ENCODE measurements at regions not wholly inside any gene's neighbourhood (a gene's known extent, or its start where the extent isn't known, plus 50 kb on each side); places are given as distances from the start of the nearest gene placed in this dataset.

- Mint-ChIP-seq H3K27ac (no peak overlapping the region), H3K9me3 (no peaks in the 10 kb centered on the region), H3K36me3 (ENCODE audit: insufficient read depth in 1 of 3, low read depth in 3 of 3) (no peaks in the 10 kb centered on the region), H3K4me3 (no peak overlapping the region), H3K27me3 (ENCODE audit: low read depth) (no peaks in the 10 kb centered on the region), H3K4me1 (peaks cover 5 to 11% of the 10 kb centered on the region in 2 experiments)
- Histone ChIP-seq H3K4me1 (ENCODE audit: insufficient read depth, low read length) (no peaks in the 10 kb centered on the region; the same call in 1 of the 2 replicates), H4K5ac (ENCODE audit: insufficient read length, low read depth, low read length) (no peak overlapping the region), H3K9ac (ENCODE audit: extremely low read depth, insufficient read length, low read length) (no peak overlapping the region), H2BK15ac (ENCODE audit: low read depth, low read length) (no peak overlapping the region), H2BK120ac (ENCODE audit: low read depth, low read length, poor library complexity, severe bottlenecking) (no peak overlapping the region), H3K14ac (ENCODE audit: insufficient read depth, low read length) (no peak overlapping the region), H2AK5ac (ENCODE audit: insufficient read length, low read length) (no peak overlapping the region), H3K79me2 (ENCODE audit: insufficient read depth, low read length) (no peaks in the 10 kb centered on the region), H3K23ac (ENCODE audit: insufficient read length, low read depth, low read length) (no peak overlapping the region), H4K20me1 (ENCODE audit: control insufficient read depth, insufficient read depth, insufficient read length) (no peaks in the 10 kb centered on the region), H4K91ac (ENCODE audit: insufficient read length, low read depth, low read length) (no peak overlapping the region), H2BK12ac (ENCODE audit: insufficient read length, low read depth, low read length) (no peak overlapping the region), H3K56ac (ENCODE audit: insufficient read length, low read depth, low read length) (no peak overlapping the region), H3K79me1 (ENCODE audit: insufficient read depth, low read depth, low read length, poor library complexity, severe bottlenecking) (no peaks in the 10 kb centered on the region), H4K8ac (replicated peaks; ENCODE audit: insufficient read length, low read depth, low read length) (no peak overlapping the region), H2BK5ac (ENCODE audit: insufficient read length, low read length) (no peak overlapping the region), H3K9me3 (ENCODE audit: control insufficient read depth, low read depth, low read length) (no peaks in the 10 kb centered on the region), H2AFZ (ENCODE audit: low read length) (no peak overlapping the region), H3K27me3 (ENCODE audit: insufficient read depth, low read length) (no peaks in the 10 kb centered on the region), H2BK20ac (ENCODE audit: low read depth, low read length, poor library complexity, severe bottlenecking) (no peak overlapping the region), H3K27ac (ENCODE audit: insufficient read length, low read depth, low read length) (no peak overlapping the region), H3K18ac (ENCODE audit: insufficient read length, low read depth, low read length) (no peak overlapping the region), H3T11ph (ENCODE audit: low read length) (no peak overlapping the region), H3K4ac (ENCODE audit: low read depth, low read length) (no peak overlapping the region), H3K23me2 (ENCODE audit: insufficient read length, low read depth, low read length, poor library complexity, severe bottlenecking) (no peaks in the 10 kb centered on the region), H3K4me2 (ENCODE audit: insufficient read depth, insufficient read length, low read length) (no peak overlapping the region)
- DNase-seq: no peak
- WGBS (ENCODE audit: extremely low coverage, insufficient read length, low lambda C conversion rate): no CpG with 5 or more reads among the region's 2 CpGs
- TF ChIP-seq CTCF (conservative IDR thresholded peaks at IDR 0.05): no peak
Measured at GRCh38 chr5:148902478-148902877, 76.1 kb downstream of the ADRB2 start.
